Naive thymus-derived CD4-positive, alpha-beta T cell (primary cell): ENCODE measurements at regions not wholly inside any gene's neighbourhood (a gene's known extent, or its start where the extent isn't known, plus 50 kb on each side); places are given as distances from the start of the nearest gene placed in this dataset.

Experiments
- ATAC-seq: fragments of 150-1000 bp; cut with Tn5 transposase; 2 replicates; pipeline ENCODE4 v1.10.0; 2021; ENCODE audit warnings: mild to moderate bottlenecking, moderate library complexity
- CTCF ChIA-PET: fragments of 350-600 bp; sonication (Branson Sonifier 250); formaldehyde crosslinking; loops from one replicate; lab custom pipeline; 2021; ENCODE audit warnings: antibody characterized with exemption; lab: Charles Lee
- POLR2A ChIA-PET: fragments of 350-600 bp; sonication (Branson Sonifier 250); formaldehyde crosslinking; loops from one replicate; lab custom pipeline; 2021; ENCODE audit warnings: antibody characterized with exemption, inconsistent platforms; lab: Charles Lee
- DNase-seq, 9 donors: peaks; one replicate each; pipeline versions ENCODE4 v3.0.0 to v3.0.0-alpha.2; 2020 to 2022; ENCODE audit warnings: mixed read lengths in 1 of 9
- H3K27ac ChIP-seq: one replicate; pipeline ENCODE4 v1.7.0; 2013; ENCODE audit warnings: mild to moderate bottlenecking, low read depth, low read length, moderate library complexity
- H3K27me3 ChIP-seq, 2 donors: one replicate each; pipeline ENCODE4 v1.7.0; 2013; ENCODE audit warnings: low read length in 2 of 2, mild to moderate bottlenecking in 2 of 2, moderate library complexity in 2 of 2; ENCODE audit not compliant: control insufficient read depth in 2 of 2, insufficient read depth in 2 of 2
- H3K36me3 ChIP-seq, 3 experiments: 1 replicate in 2 of 3; 2 replicates in 1 of 3; pipeline ENCODE4 v1.7.0; 2013; ENCODE audit warnings: low read length in 3 of 3, mild to moderate bottlenecking in 3 of 3, moderate library complexity in 1 of 3; ENCODE audit not compliant: insufficient read depth in 3 of 3, control insufficient read depth in 2 of 3
- H3K4me1 ChIP-seq, 2 donors: one replicate each; pipeline ENCODE4 v1.7.0; 2013; ENCODE audit warnings: low read length in 2 of 2, mild to moderate bottlenecking in 2 of 2, moderate library complexity in 1 of 2; ENCODE audit not compliant: control insufficient read depth in 2 of 2, insufficient read depth in 2 of 2
- H3K4me3 ChIP-seq: 2 replicates; pipeline ENCODE4 v1.7.0; 2013; ENCODE audit warnings: mild to moderate bottlenecking, low read length
- H3K9me3 ChIP-seq, 3 experiments: 1 replicate in 2 of 3; 2 replicates in 1 of 3; pipeline ENCODE4 v1.7.0; 2013; ENCODE audit warnings: low read length in 3 of 3; ENCODE audit not compliant: control insufficient read depth in 2 of 3
- H3K27ac Mint-ChIP-seq, 9 donors: one replicate each; pipeline ENCODE4 v1.8.0; 2020 to 2022; ENCODE audit warnings: mixed read lengths in 9 of 9, mild to moderate bottlenecking in 8 of 9, moderate library complexity in 5 of 9, inconsistent platforms in 2 of 9
- H3K27me3 Mint-ChIP-seq, 5 donors: one replicate each; pipeline ENCODE4 v1.8.0; 2021 to 2022; ENCODE audit warnings: mixed read lengths in 5 of 5, mild to moderate bottlenecking in 1 of 5
- H3K36me3 Mint-ChIP-seq, 5 donors: one replicate each; pipeline ENCODE4 v1.8.0; 2020 to 2022; ENCODE audit warnings: mixed read lengths in 5 of 5, mild to moderate bottlenecking in 3 of 5, inconsistent platforms in 1 of 5
- H3K4me1 Mint-ChIP-seq, 7 donors: one replicate each; pipeline ENCODE4 v1.8.0; 2020 to 2022; ENCODE audit warnings: mixed read lengths in 7 of 7, mild to moderate bottlenecking in 3 of 7, inconsistent platforms in 1 of 7
- H3K4me3 Mint-ChIP-seq, 10 donors: one replicate each; pipeline ENCODE4 v1.8.0; 2020 to 2022; ENCODE audit warnings: mild to moderate bottlenecking in 10 of 10, mixed read lengths in 10 of 10, moderate library complexity in 6 of 10, inconsistent platforms in 2 of 10
- H3K9me3 Mint-ChIP-seq, 11 donors: one replicate each; pipeline ENCODE4 v1.8.0; 2020 to 2022; ENCODE audit warnings: mixed read lengths in 11 of 11, mild to moderate bottlenecking in 4 of 11, inconsistent platforms in 1 of 11, moderate library complexity in 1 of 11
- intact Hi-C, 2 donors: fragments of 100-400 bp; cut with micrococcal nuclease; formaldehyde crosslinking; loops; one replicate each; pipeline ENCODE4 v1.15.1; 2023

DNA sequence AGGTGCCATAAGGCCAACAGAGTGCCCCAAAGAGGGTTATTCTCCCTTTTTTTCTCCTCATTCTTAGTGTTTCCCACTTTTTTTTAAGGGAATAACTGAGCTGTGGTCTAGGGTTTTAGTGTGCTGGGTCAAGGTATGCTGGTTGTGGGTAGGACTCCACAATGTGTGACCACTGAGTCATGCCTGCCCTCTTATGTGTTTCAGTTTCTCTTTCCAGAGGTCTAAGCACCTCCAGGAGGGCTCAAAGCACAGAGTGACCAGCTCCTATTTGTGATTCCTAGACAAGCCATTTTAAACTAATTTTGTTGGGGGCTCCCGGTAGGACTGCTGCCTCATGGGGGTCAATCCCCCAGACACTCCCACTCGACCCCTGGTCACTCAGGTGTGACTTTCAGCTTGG lies 80.5 kb upstream of the GC start:
- intact Hi-C loops: no loop called here

DNA sequence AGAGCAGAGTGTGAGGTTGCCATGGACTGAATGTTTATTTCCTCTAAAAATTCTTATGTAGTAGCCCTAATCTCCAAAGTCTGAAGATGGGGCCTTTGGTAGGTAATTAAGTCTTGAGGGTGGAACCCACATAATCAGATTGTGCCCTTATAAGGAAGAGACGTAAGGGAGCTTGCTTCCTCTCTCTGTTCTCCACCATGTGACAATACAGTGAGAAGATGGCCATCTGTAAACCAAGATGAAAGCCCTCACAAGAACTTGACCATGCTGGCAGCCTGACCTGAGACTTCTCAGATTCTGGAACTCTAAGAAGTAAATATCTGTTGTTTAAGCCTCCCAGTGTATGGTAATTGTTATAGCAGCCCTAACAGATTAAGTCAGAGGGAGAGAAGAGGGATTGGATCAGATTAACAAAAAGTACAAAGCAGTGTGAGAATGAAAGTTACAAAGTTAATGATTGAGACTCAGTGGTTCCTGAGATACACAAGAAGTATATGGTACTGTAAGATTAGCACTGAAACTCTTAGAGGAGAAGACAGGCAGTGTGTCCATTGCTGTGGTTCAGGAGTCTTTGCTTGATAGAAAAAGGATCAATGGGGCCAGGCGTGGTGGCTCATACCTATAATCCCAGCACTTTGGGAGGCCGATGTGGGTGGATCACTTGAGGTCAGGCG lies 82.5 kb upstream of the GC start:
- H3K4me1 ChIP-seq: no peaks in the 10 kb centered on the region
- no peaks in the 10 kb centered on the region for H3K36me3 ChIP-seq
- peaks cover 0 to 25% (median 8%) of the 10 kb centered on the region in 11 donors for H3K9me3 Mint-ChIP-seq
- H3K9me3 ChIP-seq: peaks cover 0 to 8% (median 0%) of the 10 kb centered on the region in 3 experiments
- CTCF ChIA-PET: no interaction called here
- ATAC-seq: no peak
- no peaks in the 10 kb centered on the region for H3K36me3 Mint-ChIP-seq
- no peaks in the 10 kb centered on the region for H3K27me3 Mint-ChIP-seq
- no peaks in the 10 kb centered on the region for H3K4me1 Mint-ChIP-seq
- H3K4me3 ChIP-seq: no peak overlapping the region
- H3K4me3 Mint-ChIP-seq: no peak overlapping the region
- intact Hi-C loops: no loop called here
- no peak overlapping the region for H3K27ac ChIP-seq
- no peak for DNase-seq
- POLR2A ChIA-PET: no interaction called here
- H3K27me3 ChIP-seq: no peaks in the 10 kb centered on the region
- no peak overlapping the region for H3K27ac Mint-ChIP-seq

More for the DNA sequence above, 80.5 kb upstream of the GC start:
- no peak overlapping the region for H3K4me3 ChIP-seq
- no peaks in the 10 kb centered on the region for H3K27me3 ChIP-seq
- H3K9me3 ChIP-seq: peaks cover 0 to 8% (median 0%) of the 10 kb centered on the region in 3 experiments
- H3K27me3 Mint-ChIP-seq: no peaks in the 10 kb centered on the region
- no peaks in the 10 kb centered on the region for H3K4me1 Mint-ChIP-seq
- H3K4me3 Mint-ChIP-seq: no peak overlapping the region
- no peak overlapping the region for H3K27ac Mint-ChIP-seq
- ATAC-seq: no peak
- CTCF ChIA-PET: no interaction called here
- no peaks in the 10 kb centered on the region for H3K36me3 Mint-ChIP-seq
- no peaks in the 10 kb centered on the region for H3K4me1 ChIP-seq
- peaks cover 0 to 34% (median 8%) of the 10 kb centered on the region in 11 donors for H3K9me3 Mint-ChIP-seq
- POLR2A ChIA-PET: no interaction called here
- H3K36me3 ChIP-seq: no peaks in the 10 kb centered on the region
- DNase-seq: no peak
- H3K27ac ChIP-seq: no peak overlapping the region

DNA sequence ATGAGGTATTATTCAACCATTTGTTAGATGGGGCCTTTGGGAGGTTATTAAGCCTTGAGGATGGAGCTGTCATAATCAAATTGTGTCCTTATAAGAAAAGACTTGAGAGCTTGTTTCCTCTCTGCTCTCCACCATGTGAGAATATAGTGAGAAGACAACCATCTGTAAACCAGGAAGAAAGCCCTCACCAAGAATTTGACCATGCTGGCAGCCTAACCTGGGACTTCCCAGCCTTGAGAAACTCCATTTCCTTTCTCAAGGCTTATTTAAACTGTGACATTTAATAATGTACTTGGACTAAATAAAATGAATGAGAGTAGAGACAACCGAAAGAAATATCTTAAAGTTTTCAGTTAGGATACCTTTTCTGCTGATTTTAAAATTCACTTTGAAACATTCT lies 83.7 kb upstream of the GC start:
- POLR2A ChIA-PET: no interaction called here
- Mint-ChIP-seq H3K36me3 (no peaks in the 10 kb centered on the region), H3K27me3 (no peaks in the 10 kb centered on the region), H3K4me1 (no peaks in the 10 kb centered on the region), H3K9me3 (peaks cover 0 to 17% (median 6%) of the 10 kb centered on the region in 11 donors), H3K27ac (no peak overlapping the region), H3K4me3 (no peak overlapping the region)
- Histone ChIP-seq H3K36me3 (no peaks in the 10 kb centered on the region), H3K9me3 (peaks cover 0 to 8% (median 0%) of the 10 kb centered on the region in 3 experiments), H3K27me3 (no peaks in the 10 kb centered on the region), H3K27ac (no peak overlapping the region), H3K4me1 (no peaks in the 10 kb centered on the region), H3K4me3 (no peak overlapping the region)
- DNase-seq (no peak), ATAC-seq (no peak)
- intact Hi-C loops: no loop called here
- CTCF ChIA-PET: no interaction called here

DNA sequence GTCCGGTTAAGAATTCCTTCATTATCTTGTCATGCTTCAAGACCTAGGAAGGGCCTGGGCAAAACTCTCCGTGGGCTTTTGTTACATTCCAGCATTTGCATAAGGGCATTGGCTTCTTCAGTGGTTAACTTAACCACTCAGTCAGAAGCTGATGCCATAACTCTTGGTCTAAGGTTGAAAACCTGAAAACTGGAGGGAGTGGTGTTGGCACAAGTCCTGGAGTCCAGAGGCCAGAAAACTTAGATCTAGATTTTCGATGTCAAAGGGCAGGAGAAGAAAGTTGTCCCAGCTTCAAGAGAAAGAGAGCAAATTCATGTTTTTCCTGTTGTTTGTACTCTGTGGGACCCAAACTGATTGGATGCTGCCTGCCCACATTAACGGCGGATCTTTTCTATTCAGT lies 86.6 kb upstream of the GC start:
- CTCF ChIA-PET: no interaction called here
- H3K27me3 Mint-ChIP-seq: no peaks in the 10 kb centered on the region
- no peak for DNase-seq
- POLR2A ChIA-PET: no interaction called here
- H3K27me3 ChIP-seq: no peaks in the 10 kb centered on the region
- H3K9me3 Mint-ChIP-seq: peaks cover 0 to 5% (median 0%) of the 10 kb centered on the region in 11 donors
- no peaks in the 10 kb centered on the region for H3K36me3 ChIP-seq
- no peak overlapping the region for H3K4me3 Mint-ChIP-seq
- H3K27ac ChIP-seq: no peak overlapping the region
- H3K4me1 Mint-ChIP-seq: no peaks in the 10 kb centered on the region
- ATAC-seq: no peak
- no peaks in the 10 kb centered on the region for H3K36me3 Mint-ChIP-seq
- no peaks in the 10 kb centered on the region for H3K4me1 ChIP-seq
- intact Hi-C loops: no loop called here
- H3K4me3 ChIP-seq: no peak overlapping the region
- no peak overlapping the region for H3K27ac Mint-ChIP-seq
- no peaks in the 10 kb centered on the region for H3K9me3 ChIP-seq

DNA sequence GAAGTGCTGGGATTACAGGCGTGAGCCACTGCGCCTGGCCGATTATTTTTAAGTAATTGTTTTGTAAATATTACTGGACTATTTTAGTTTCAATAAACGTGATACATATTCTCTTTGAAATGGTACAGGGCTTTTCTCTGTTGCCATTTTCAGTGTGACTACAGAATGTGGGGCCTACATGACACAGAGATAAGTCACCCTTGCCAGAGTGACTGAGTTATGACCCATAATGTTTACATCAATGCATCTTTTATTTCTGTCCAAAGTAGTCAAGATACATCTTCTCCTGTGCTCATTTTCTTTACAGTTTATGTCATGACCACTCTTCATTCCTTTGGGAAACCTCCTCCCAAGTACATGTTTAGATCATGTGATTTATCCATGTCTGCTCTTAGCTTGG lies 88.3 kb upstream of the GC start:
- H3K27me3 ChIP-seq: no peaks in the 10 kb centered on the region
- Mint-ChIP-seq H3K4me1 (no peaks in the 10 kb centered on the region), H3K27ac (no peak overlapping the region), H3K27me3 (no peaks in the 10 kb centered on the region), H3K36me3 (no peaks in the 10 kb centered on the region), H3K4me3 (no peak overlapping the region), H3K9me3 (peaks cover 0 to 7% (median 0%) of the 10 kb centered on the region in 11 donors)
- ATAC-seq: no peak
- no peak overlapping the region for H3K27ac ChIP-seq
- no peak for DNase-seq
- no peaks in the 10 kb centered on the region for H3K9me3 ChIP-seq
- H3K4me3 ChIP-seq: no peak overlapping the region
- no peaks in the 10 kb centered on the region for H3K4me1 ChIP-seq
- intact Hi-C loops: no loop called here
- POLR2A ChIA-PET: no interaction called here
- CTCF ChIA-PET: no interaction called here
- H3K36me3 ChIP-seq: no peaks in the 10 kb centered on the region

DNA sequence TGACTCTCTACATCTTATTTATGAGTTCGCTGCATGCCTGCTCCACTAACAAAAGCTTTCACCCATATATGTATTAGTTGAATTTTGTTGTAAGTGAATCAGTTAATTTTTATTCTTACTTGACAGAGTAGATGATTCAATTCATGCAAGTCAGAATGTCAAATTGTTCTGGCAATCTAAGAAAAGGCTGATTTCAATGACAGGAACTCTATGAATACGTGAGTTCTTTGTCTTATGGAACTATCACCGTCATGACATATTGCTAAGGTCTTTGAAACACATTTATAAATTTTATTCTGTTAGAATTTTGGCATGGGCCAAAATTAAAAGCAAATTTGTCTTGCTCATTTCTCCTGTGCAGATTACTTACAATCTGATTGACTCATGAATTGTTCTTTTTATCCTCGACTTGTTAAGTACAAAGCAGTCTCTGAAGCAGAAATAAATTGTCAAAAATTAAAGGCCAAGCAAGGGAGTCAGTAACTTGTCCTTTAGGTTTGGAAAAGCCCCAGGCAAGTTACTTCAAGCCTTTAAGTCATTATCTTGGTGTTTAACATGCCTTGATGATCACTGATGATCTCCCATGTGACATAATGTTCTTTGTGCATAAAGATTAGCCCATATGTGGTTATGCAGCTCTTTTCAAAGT lies 89.0 kb upstream of the GC start:
- H3K36me3 Mint-ChIP-seq: no peaks in the 10 kb centered on the region
- no peaks in the 10 kb centered on the region for H3K36me3 ChIP-seq
- H3K9me3 ChIP-seq: no peaks in the 10 kb centered on the region
- DNase-seq (no peak), ATAC-seq (no peak)
- H3K27ac ChIP-seq: no peak overlapping the region
- intact Hi-C loops: no loop called here
- no peaks in the 10 kb centered on the region for H3K27me3 ChIP-seq
- no peaks in the 10 kb centered on the region for H3K4me1 ChIP-seq
- H3K4me1 Mint-ChIP-seq: no peaks in the 10 kb centered on the region
- peaks cover 0 to 8% (median 0%) of the 10 kb centered on the region in 11 donors for H3K9me3 Mint-ChIP-seq
- CTCF ChIA-PET: no interaction called here
- H3K4me3 ChIP-seq: no peak overlapping the region
- POLR2A ChIA-PET: no interaction called here
- no peak overlapping the region for H3K27ac Mint-ChIP-seq
- no peaks in the 10 kb centered on the region for H3K27me3 Mint-ChIP-seq
- H3K4me3 Mint-ChIP-seq: no peak overlapping the region

DNA sequence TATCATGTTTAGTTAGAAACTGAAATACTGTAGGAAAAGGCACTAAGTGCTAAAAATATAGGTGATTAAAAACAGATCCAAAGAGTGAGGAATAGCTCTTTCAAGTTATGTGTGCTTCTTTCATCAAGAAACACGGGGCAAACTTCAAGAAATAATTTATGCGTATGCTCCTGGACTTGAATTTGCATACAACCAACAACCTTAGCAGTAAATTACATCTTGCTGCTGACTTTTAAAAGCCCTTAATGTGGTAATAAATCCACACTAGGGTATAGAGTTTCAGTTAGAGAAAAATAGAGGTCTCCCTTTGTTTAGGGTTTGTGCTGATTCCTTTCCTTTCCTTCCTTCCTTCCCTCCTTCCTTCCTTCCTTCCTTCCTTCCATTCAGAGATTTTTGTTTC lies 94.5 kb upstream of the GC start:
- Mint-ChIP-seq H3K36me3 (no peaks in the 10 kb centered on the region), H3K27ac (no peak overlapping the region), H3K9me3 (peaks cover 0 to 8% (median 1%) of the 10 kb centered on the region in 11 donors), H3K4me3 (no peak overlapping the region), H3K27me3 (no peaks in the 10 kb centered on the region), H3K4me1 (no peaks in the 10 kb centered on the region)
- Histone ChIP-seq H3K36me3 (no peaks in the 10 kb centered on the region), H3K27me3 (no peaks in the 10 kb centered on the region), H3K9me3 (no peaks in the 10 kb centered on the region), H3K4me3 (no peak overlapping the region), H3K27ac (no peak overlapping the region), H3K4me1 (no peaks in the 10 kb centered on the region)
- ChIA-PET CTCF (no interaction called here), POLR2A (no interaction called here)
- DNase-seq: no peak
- intact Hi-C loops: no loop called here
- no peak for ATAC-seq
